GM12892 (cell line): ENCODE measurements at regions not wholly inside any gene's neighbourhood (a gene's known extent, or its start where the extent isn't known, plus 50 kb on each side); places are given as distances from the start of the nearest gene placed in this dataset.

ENCODE experiments used
- POLR2A ChIP-seq: IDR thresholded peaks from 2 replicates; pipeline ENCODE4 v1.6.1; 2011; ENCODE audit warnings: low read depth, low read length, control low read depth
- POLR2AphosphoS5 ChIP-seq: IDR thresholded peaks from 2 replicates; pipeline ENCODE4 v1.6.1; 2011; ENCODE audit warnings: low read depth, low read length, control low read depth
- TAF1 ChIP-seq: IDR thresholded peaks from 2 replicates; pipeline ENCODE4 v1.6.1; 2011; ENCODE audit warnings: low read depth, mild to moderate bottlenecking, control low read depth, low read length, borderline replicate concordance

GRCh38 chr17:79525793-79526677, 84.8 kb downstream of the RBFOX3 start:
- no peak for TF ChIP-seq POLR2AphosphoS5
- TF ChIP-seq POLR2A: no peak
- no peak for TF ChIP-seq TAF1
